HFFc6 (cell line): ENCODE measurements at regions not wholly inside any gene's neighbourhood (a gene's known extent, or its start where the extent isn't known, plus 50 kb on each side); places are given as distances from the start of the nearest gene placed in this dataset.
"Not testable (repeated sequence)": the region's sequence is repeated elsewhere in the genome, so short reads cannot be mapped to it uniquely, and the experiment has no call there.

Source experiments
- DNase-seq: peaks from one replicate; pipeline ENCODE4 v3.0.0-alpha.2; 2018
- H3K27ac Mint-ChIP-seq: 2 replicates; pipeline ENCODE4 v1.8.0; 2020; ENCODE audit warnings: mild to moderate bottlenecking, mixed read lengths
- H3K27me3 Mint-ChIP-seq: 2 replicates; pipeline ENCODE4 v1.8.0; 2021; ENCODE audit warnings: mild to moderate bottlenecking, moderate library complexity, mixed read lengths; ENCODE audit not compliant: insufficient read depth
- H3K36me3 Mint-ChIP-seq: 2 replicates; pipeline ENCODE4 v1.8.0; 2021; ENCODE audit warnings: low read depth, mixed read lengths
- H3K4me1 Mint-ChIP-seq: 2 replicates; pipeline ENCODE4 v1.8.0; 2020; ENCODE audit warnings: low read depth, mixed read lengths
- H3K4me3 Mint-ChIP-seq: 2 replicates; pipeline ENCODE4 v1.8.0; 2020; ENCODE audit warnings: mild to moderate bottlenecking, moderate library complexity, mixed read lengths
- H3K9me3 Mint-ChIP-seq: 2 replicates; pipeline ENCODE4 v1.8.0; 2020; ENCODE audit warnings: mild to moderate bottlenecking, mixed read lengths
- CTCF ChIP-seq: fragments of 200-600 bp; sonication (generic); IDR thresholded peaks from 2 replicates; pipeline ENCODE4 v1.5.0; 2021; ENCODE audit warnings: antibody characterized with exemption, mild to moderate bottlenecking

GRCh38 chr7:13628239-13629001 lies 361.0 kb downstream of the ETV1 start:
- Mint-ChIP-seq H3K4me3 (no peak overlapping the region; the same call in 1 of the 2 replicates), H3K4me1 (peaks cover 16% of the 10 kb centered on the region), H3K36me3 (0 out of 2 replicates have a peak, but pooled peaks cover 4% of the 10 kb centered on the region), H3K9me3 (peaks cover 6% of the 10 kb centered on the region; the same call in 1 of the 2 replicates), H3K27me3 (0 out of 2 replicates have a peak, but pooled peaks cover 1% of the 10 kb centered on the region), H3K27ac (peak overlapping the region; percentile 58)
- DNase-seq: peak; percentile 19
- TF ChIP-seq CTCF: no peak

- not testable (repeated sequence) for H3K36me3 Mint-ChIP-seq, H3K27ac Mint-ChIP-seq, H3K4me3 Mint-ChIP-seq, H3K27me3 Mint-ChIP-seq, DNase-seq, H3K9me3 Mint-ChIP-seq
- peaks cover 16% of the 10 kb centered on the region for H3K4me1 Mint-ChIP-seq
Measured at GRCh38 chr7:13631207-13632049, 358.0 kb downstream of the ETV1 start.

- no peak for TF ChIP-seq CTCF
- no peaks in the 10 kb centered on the region for H3K27me3 Mint-ChIP-seq
- no peaks in the 10 kb centered on the region for H3K9me3 Mint-ChIP-seq
- H3K4me1 Mint-ChIP-seq: peaks cover 5% of the 10 kb centered on the region
- H3K27ac Mint-ChIP-seq: no peak overlapping the region
- H3K4me3 Mint-ChIP-seq: no peak overlapping the region
- H3K36me3 Mint-ChIP-seq: no peaks in the 10 kb centered on the region
- no peak for DNase-seq
Measured at GRCh38 chr7:13633857-13634256, 355.6 kb downstream of the ETV1 start.

GRCh38 chr7:13639396-13639795 lies 350.1 kb downstream of the ETV1 start:
- Mint-ChIP-seq H3K4me1 (no peaks in the 10 kb centered on the region), H3K27me3 (no peaks in the 10 kb centered on the region), H3K27ac (no peak overlapping the region), H3K4me3 (no peak overlapping the region), H3K9me3 (no peaks in the 10 kb centered on the region), H3K36me3 (no peaks in the 10 kb centered on the region)
- no peak for DNase-seq
- TF ChIP-seq CTCF: no peak

GRCh38 chr7:13641714-13642113 lies 347.8 kb downstream of the ETV1 start:
- no peaks in the 10 kb centered on the region for H3K9me3 Mint-ChIP-seq
- H3K36me3 Mint-ChIP-seq: no peaks in the 10 kb centered on the region
- no peak overlapping the region for H3K27ac Mint-ChIP-seq

More at GRCh38 chr7:13641714-13642113, 347.8 kb downstream of the ETV1 start:
- no peak for DNase-seq
- H3K27me3 Mint-ChIP-seq: peaks cover 1% of the 10 kb centered on the region; the same call in 1 of the 2 replicates
- H3K4me3 Mint-ChIP-seq: no peak overlapping the region
- no peak for TF ChIP-seq CTCF
- no peaks in the 10 kb centered on the region for H3K4me1 Mint-ChIP-seq
